IPS-15b (cell line): ENCODE measurements at regions not wholly inside any gene's neighbourhood (a gene's known extent, or its start where the extent isn't known, plus 50 kb on each side); places are given as distances from the start of the nearest gene placed in this dataset.

Experiments used
- H3K27me3 ChIP-seq: one replicate; pipeline ENCODE4 v1.6.1; 2013; ENCODE audit warnings: low read length; ENCODE audit not compliant: control insufficient read depth, insufficient read depth
- H3K36me3 ChIP-seq: one replicate; pipeline ENCODE4 v1.6.1; 2013; ENCODE audit warnings: low read length; ENCODE audit not compliant: control insufficient read depth, insufficient read depth
- H3K4me1 ChIP-seq: one replicate; pipeline ENCODE4 v1.6.1; 2013; ENCODE audit warnings: mild to moderate bottlenecking, low read length; ENCODE audit not compliant: control insufficient read depth, insufficient read depth
- H3K4me3 ChIP-seq: one replicate; pipeline ENCODE4 v1.5.1; 2013; ENCODE audit warnings: low read depth, low read length
- H3K9ac ChIP-seq: one replicate; pipeline ENCODE4 v1.6.1; 2013; ENCODE audit warnings: low read depth, mild to moderate bottlenecking, low read length
- H3K9me3 ChIP-seq: one replicate; pipeline ENCODE4 v1.6.1; 2013; ENCODE audit warnings: mild to moderate bottlenecking, low read length; ENCODE audit not compliant: control insufficient read depth, insufficient read depth

DNA sequence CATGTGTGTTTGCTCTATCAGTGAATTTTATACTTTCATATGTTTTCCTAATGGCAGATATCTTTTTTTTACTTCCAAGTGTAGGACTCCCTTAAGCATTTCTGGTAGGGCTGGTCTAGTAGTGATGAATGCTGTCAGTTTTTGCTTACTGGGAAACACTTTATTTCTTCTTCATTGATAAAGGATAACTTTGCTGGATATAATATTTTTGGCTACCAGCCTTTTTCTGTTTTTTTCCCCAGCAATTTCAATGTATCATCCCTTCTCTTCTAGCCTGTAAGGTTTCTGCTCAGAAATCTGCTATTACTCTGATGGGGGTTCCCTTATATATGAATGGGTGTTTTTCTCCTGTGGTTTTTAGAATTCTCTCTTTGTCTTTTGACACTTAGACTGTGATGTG is 980.6 kb upstream of the PIK3C3 start:
- Histone ChIP-seq H3K9ac (no peak overlapping the region), H3K27me3 (no peaks in the 10 kb centered on the region), H3K4me1 (no peaks in the 10 kb centered on the region), H3K36me3 (no peaks in the 10 kb centered on the region), H3K9me3 (no peaks in the 10 kb centered on the region), H3K4me3 (no peak overlapping the region)

DNA sequence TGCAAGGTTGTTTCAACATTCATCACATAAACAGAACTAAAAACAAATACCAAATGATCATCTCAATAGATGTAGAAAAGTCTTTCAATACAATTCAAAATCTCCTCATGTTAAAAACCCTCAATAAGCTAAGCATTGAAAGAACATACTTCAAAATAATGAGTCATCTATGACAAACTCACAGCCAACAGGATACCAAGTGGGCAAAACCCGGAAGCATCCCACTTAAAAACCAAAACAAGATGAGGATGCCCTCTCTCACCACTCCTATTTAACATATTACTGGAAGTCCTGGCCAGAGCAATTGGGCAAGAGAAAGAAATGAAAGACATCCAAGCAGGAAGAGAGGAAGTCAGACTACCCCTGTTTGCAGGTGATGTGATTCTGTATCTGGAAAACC is 992.2 kb upstream of the PIK3C3 start:
- no peak overlapping the region for H3K4me3 ChIP-seq

DNA sequence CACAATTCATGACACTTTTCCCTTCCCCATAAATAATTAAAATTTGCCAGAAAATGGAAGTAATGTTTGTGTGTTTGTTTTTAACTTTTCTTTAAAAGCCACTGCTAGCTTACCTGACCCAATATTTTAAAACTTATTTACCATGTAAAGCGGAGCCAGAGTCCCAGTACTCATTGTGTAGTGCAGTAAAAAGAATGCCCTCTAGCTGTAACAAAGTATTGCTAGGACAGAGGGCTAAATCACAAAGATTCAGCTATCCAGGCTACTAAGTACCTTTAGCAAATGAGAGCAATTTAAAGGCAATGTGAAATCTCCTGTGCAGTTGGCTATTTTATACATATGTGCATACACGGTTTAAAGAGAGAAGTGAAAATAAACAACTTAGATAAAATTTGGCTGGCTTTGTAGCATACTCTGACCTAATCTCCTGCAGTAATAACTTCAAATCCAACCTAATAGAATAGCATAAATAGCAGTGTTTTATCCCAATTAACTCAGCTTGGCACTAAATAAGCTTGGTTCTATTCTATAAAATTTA is 997.4 kb upstream of the PIK3C3 start:
- Histone ChIP-seq H3K27me3 (no peaks in the 10 kb centered on the region), H3K9ac (no peak overlapping the region), H3K4me3 (no peak overlapping the region), H3K9me3 (peaks cover 4% of the 10 kb centered on the region), H3K4me1 (no peaks in the 10 kb centered on the region), H3K36me3 (no peaks in the 10 kb centered on the region)

More for the DNA sequence above, 992.2 kb upstream of the PIK3C3 start:
- Histone ChIP-seq H3K27me3 (no peaks in the 10 kb centered on the region), H3K9ac (no peak overlapping the region), H3K36me3 (no peaks in the 10 kb centered on the region), H3K9me3 (no peaks in the 10 kb centered on the region), H3K4me1 (no peaks in the 10 kb centered on the region)

DNA sequence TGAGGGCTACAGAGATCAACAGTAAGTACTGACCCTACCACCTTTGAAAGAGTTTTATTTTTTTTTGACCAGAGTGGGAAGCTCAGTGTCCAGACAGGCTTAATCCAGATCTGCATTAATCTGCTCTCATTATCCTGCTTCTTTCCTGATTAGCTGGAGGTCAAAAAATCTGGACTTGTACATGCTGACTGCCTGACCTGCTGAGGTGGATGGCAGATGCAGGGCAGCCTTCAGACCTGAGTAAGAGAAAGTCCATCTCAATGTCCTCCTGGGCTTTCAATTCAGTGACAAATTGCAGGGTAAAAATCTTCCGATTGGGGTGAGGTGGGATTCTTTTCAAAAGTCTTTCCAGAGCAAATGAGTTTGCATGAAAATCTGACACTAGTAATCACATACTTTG is 998.8 kb upstream of the PIK3C3 start:
- H3K4me1 ChIP-seq, result no peaks in the 10 kb centered on the region
- no peaks in the 10 kb centered on the region for H3K36me3 ChIP-seq
- H3K9me3 ChIP-seq, result peaks cover 4% of the 10 kb centered on the region
- no peak overlapping the region for H3K4me3 ChIP-seq
- no peaks in the 10 kb centered on the region for H3K27me3 ChIP-seq
- H3K9ac ChIP-seq, result no peak overlapping the region

DNA sequence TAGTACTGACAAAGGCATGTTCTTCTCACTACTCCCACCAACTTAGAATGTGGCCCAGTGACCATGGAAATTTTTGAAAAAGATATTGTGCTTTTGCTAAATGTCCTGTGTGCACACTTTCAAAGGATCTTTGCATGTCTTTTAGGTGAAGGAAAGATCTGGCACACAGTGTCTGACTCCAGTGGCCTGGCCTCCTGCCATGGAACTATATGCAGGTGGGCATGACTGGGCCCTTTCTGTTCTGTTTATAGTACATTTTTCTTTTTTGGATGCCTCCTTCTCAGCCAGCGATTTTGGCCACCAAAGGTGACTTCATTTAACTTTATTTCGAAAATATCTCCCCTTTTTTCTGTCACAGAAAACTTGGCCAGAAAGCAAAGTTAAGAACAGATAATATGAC is 999.7 kb upstream of the PIK3C3 start:
- Histone ChIP-seq H3K9me3 (peaks cover 4% of the 10 kb centered on the region), H3K36me3 (no peaks in the 10 kb centered on the region), H3K9ac (no peak overlapping the region), H3K4me3 (no peak overlapping the region), H3K27me3 (no peaks in the 10 kb centered on the region), H3K4me1 (peaks cover 1% of the 10 kb centered on the region)

GRCh38 chr18:40949114-40949950 is 1005.7 kb upstream of the PIK3C3 start:
- Histone ChIP-seq H3K9me3 (peaks cover 4% of the 10 kb centered on the region), H3K9ac (no peak overlapping the region), H3K27me3 (no peaks in the 10 kb centered on the region), H3K4me1 (peaks cover 3% of the 10 kb centered on the region), H3K4me3 (no peak overlapping the region), H3K36me3 (no peaks in the 10 kb centered on the region)

DNA sequence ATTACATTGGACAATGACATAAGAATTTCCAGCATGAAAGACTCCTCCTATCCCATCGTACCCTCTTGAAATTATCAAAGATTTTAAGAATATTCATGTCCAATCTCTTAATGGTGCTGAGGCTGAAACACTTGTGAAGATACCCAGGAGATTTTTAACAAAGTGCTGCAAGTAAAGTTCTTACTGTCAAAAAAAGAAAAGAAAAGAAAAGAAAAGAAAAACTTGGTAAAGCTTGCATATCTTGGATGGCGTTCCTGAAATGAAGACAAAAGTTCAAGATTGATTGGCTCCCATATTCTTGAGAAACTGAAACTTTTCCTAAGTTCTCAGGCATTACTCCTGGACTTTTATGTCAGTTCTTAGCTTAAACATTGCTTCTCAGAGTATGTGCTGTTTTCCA is 1010.5 kb upstream of the PIK3C3 start:
- Histone ChIP-seq H3K4me3 (no peak overlapping the region), H3K36me3 (no peaks in the 10 kb centered on the region), H3K9ac (no peak overlapping the region), H3K27me3 (no peaks in the 10 kb centered on the region), H3K4me1 (no peaks in the 10 kb centered on the region), H3K9me3 (no peaks in the 10 kb centered on the region)

GRCh38 chr18:40939656-40940515 is 1015.1 kb upstream of the PIK3C3 start:
- no peaks in the 10 kb centered on the region for H3K36me3 ChIP-seq
- H3K4me3 ChIP-seq, result no peak overlapping the region
- no peaks in the 10 kb centered on the region for H3K4me1 ChIP-seq
- no peaks in the 10 kb centered on the region for H3K9me3 ChIP-seq
- H3K27me3 ChIP-seq, result no peaks in the 10 kb centered on the region
- H3K9ac ChIP-seq, result no peak overlapping the region

- Histone ChIP-seq H3K9ac (no peak overlapping the region), H3K4me3 (no peak overlapping the region), H3K36me3 (no peaks in the 10 kb centered on the region), H3K27me3 (no peaks in the 10 kb centered on the region), H3K9me3 (no peaks in the 10 kb centered on the region), H3K4me1 (no peaks in the 10 kb centered on the region)
Observed at GRCh38 chr18:40938615-40939014, 1016.4 kb upstream of the PIK3C3 start.

DNA sequence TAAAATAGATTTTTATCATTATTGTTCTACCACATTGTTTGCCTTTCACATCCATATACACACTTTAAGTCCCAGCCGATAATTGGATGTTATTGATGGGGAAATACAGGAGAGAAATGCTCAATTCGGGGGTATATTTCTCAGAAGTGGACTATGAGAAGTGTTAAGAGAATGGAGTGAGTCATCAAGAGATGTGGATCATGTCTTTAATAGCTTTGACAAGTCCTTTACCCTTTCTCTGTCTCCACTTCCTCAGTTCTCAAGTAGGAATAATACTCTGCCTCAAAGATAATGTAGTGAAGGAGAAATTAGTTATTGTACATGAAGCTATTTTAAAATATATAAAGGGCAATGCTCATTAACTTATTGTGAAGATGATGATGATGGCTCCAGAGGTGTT is 1017.6 kb upstream of the PIK3C3 start:
- Histone ChIP-seq H3K4me1 (no peaks in the 10 kb centered on the region), H3K36me3 (no peaks in the 10 kb centered on the region), H3K27me3 (no peaks in the 10 kb centered on the region), H3K4me3 (no peak overlapping the region), H3K9me3 (no peaks in the 10 kb centered on the region), H3K9ac (no peak overlapping the region)

GRCh38 chr18:40935423-40935822 is 1019.6 kb upstream of the PIK3C3 start:
- no peak overlapping the region for H3K9ac ChIP-seq
- H3K36me3 ChIP-seq, result no peaks in the 10 kb centered on the region
- no peaks in the 10 kb centered on the region for H3K27me3 ChIP-seq
- H3K4me1 ChIP-seq, result no peaks in the 10 kb centered on the region
- H3K4me3 ChIP-seq, result no peak overlapping the region
- no peaks in the 10 kb centered on the region for H3K9me3 ChIP-seq
